Head of caudate nucleus (tissue), 42 donors: ENCODE measurements at regions not wholly inside any gene's neighbourhood (a gene's known extent, or its start where the extent isn't known, plus 50 kb on each side); places are given as distances from the start of the nearest gene placed in this dataset.
A peak's percentile ranks its signal among the peaks of the same experiment; 100 is the strongest.

ENCODE experiments used
- DNase-seq, 42 donors: peaks; one replicate each; pipeline versions ENCODE4 v3.0.0 to v3.0.0-alpha.2; 2020 to 2021; ENCODE audit warnings: mixed read lengths in 7 of 42
- intact Hi-C: fragments of 100-400 bp; cut with DNase I; formaldehyde crosslinking; loops from one replicate; pipeline ENCODE4 v1.15.0; 2022

DNA sequence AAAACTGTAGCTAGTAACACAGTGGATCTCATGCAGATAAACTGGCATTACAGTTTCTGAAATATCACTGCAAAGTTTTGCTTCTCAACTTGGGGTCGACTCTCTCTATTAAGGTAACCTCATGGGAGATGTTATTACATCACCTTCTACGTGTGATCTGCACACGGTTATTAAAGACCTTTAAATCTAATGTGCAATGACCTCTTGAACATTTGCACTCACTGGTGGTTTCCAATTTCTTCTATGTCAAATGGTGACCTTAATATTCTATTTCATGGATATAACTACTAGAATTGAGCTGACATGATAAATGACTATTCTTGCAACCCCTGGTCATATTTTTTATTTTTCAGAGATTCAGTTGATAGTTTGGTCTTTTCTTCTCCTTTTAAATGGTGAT is 191.3 kb downstream of the PPP1R3A start:
- DNase-seq, result no peak
- intact Hi-C loops, result no loop called here

DNA sequence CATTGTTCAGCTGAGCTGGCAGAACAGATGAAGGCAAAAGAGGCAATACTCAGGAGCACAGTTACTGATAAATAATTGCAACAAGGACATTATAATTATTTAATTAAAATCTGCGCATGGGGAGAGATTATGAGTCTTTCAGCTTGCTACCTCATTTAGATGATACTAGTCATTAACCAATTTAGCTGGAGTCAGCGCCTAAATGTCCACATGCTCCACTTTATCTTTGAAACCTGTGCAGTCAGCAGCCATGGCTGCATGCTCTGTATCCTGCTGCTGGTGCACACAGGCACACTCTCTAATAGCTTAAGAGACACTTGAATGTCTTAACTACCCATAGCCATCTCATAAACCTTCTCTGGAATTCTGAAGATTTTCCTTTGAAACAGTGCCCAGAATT is 196.8 kb downstream of the PPP1R3A start:
- intact Hi-C loops, result no loop called here

DNA sequence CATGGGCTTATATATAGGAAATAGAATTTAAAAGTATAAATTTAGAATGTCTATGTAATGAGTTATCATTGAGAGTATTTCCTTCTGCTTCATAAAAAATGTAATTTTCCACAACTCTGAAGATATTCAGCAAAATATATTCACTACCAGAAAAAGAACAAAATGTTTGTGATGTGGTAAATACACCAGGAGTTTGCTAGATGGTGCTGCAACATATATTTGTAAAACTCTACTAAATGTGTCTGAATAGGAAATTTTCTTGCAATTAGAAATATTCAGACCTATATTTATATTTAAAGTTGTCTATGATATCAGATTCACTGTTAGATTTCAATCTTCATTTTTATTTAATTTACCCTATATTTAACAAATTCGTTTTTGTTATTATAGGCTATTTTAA is 201.1 kb downstream of the PPP1R3A start:
- DNase-seq, result no peak
- intact Hi-C loops, result no loop called here

More for the DNA sequence above, 196.8 kb downstream of the PPP1R3A start:
- no peak for DNase-seq

DNA sequence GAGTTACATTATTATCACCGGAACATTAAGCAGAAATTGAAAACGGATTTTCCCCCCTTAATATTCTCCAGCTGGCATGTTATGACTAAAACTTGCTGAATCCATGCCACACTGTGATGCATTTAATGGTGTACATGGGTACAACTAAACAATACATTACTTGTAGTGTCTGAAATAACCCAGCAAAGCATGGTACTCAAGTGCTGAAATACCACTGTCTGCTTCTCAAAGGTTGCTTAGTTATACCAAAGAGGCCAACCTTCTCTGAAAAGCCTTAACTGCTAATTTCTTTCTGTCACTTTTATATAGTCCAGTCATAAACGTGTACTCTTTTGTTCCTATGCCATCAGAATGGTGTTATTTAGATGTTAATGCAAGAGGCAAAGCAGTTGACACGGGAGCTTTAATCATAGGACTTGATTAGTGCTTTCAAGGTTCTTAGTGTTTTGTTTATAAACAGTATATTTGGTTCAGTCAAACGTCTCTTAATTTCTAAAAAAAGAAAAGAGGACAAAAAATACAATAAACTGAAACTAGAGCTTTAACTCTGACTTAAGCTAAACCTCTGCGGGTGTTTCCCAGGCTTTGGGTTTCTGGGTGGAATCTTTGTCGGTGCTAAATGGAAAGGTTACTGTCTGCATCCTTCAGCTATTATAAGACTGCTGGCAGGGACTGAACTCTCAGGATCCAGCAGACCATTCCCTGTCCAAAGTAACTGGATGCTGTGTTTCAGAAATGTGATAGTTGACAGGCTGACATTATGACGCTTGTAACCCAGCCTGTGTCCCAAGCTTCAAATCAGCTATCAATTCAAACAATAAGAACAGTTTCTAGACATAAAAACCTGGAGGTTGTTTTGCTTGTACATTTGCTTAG is 202.6 kb downstream of the PPP1R3A start:
- intact Hi-C loops, result no loop called here
- no peak for DNase-seq

GRCh38 chr7:113715262-113715661 is 203.5 kb downstream of the PPP1R3A start:
- intact Hi-C loops, result no loop called here
- no peak for DNase-seq

DNA sequence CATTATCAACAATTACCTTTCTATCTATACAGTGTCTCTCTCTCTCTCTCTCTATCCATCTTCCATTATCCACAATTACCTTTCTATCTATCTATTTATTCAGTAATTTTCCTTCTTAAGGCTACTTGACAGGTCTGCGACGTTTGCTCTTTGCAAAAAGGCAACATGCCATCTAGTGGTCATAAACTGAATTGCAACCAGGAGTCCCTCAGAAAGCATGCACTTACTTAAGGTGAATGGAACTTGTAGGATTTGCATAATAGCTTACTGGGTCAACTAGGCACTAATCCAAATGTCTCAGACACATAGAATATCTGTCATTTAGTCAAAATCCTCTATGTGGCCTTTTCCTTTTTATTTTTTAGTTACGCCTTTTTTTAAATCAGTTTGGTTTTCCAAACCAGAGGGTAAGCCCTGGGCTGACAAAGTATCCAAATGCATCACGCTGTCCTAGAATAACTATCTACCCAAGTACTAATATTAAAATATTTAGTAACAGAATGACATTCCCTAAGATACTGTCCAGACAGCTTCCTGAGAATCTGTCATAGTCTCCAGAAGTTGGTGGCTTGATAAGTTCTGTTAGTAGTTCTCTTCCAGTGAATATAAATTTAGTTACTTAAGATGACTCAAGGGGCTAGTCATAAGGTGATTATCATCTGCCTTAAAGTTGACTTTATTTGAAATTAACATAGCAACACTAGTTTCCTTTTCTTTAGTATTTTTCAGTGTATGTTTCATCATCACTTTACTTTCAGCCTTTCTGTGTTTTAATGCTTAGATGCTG is 208.3 kb downstream of the PPP1R3A start:
- DNase-seq, result peak in 22 of 42 donors; percentile 4 to 76 (median 43)
- intact Hi-C loops, result no loop called here

DNA sequence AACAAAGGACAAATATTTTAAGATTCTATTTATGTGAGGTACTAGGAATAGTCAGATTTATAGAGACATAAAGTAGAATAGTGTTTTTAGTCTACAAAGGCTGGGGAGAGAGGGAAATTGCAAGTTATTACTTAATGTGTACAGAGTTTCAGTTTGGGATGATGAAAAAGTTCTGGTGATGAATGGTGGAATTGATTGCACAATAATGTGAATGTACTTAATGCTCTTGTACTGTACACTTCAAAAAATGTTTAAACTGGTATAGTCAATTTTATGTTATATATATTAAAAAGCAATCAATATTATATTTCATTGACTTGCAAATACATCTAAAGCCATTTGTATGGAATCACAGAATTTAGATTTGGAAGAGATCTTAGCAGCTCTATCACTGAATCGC is 213.4 kb downstream of the PPP1R3A start:
- no peak for DNase-seq
- intact Hi-C loops, result no loop called here

DNA sequence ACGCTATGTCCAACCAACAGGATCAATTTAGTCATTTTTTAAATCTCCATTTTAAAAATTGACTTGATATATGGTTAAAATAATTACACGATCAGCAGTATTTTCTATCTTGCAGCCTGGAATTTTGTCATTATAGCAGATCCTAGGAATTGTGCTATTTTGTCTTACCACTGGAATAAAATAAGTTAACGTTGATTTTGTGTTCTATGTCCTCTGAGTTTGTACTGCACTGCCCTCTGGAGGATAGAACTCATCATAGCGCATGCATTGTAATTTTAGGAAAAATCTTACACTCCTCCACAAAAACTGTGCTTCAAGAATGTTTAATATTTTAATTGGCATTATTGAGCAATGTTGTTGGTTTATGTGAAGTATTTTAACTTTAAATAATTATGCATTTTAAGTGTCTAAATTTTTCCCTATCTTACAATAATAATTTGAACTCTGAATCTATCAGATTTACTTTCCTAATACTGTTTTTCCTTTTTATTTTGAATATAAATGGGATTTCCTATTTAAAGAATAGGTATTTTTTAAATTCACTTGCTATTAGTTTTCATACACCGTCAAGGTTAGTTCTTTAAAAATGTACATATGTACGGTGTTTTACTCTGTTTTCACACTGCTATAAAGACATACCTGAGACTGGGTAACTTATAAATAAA is 220.1 kb downstream of the PPP1R3A start:
- intact Hi-C loops, result no loop called here
- peak in 15 of 42 donors; percentile 10 to 61 (median 33) for DNase-seq

DNA sequence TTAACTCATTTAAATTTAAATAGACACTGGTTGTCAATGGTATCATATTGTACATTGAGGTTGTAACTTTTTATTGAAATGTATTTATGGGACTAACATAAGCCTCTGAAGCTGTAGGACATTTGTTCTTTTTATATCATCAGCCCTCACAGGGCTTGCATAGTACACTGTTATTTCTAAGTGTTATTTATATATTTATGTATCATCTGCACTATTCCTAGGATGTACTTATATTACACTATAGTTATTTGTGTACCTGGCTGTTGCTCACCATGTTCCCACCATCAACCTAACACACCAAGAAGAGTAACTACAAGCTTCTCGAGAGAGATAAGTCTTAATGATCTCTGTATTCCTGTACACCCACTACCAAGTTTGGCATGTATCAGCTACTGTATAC is 224.7 kb downstream of the PPP1R3A start:
- intact Hi-C loops, result no loop called here
- no peak for DNase-seq

DNA sequence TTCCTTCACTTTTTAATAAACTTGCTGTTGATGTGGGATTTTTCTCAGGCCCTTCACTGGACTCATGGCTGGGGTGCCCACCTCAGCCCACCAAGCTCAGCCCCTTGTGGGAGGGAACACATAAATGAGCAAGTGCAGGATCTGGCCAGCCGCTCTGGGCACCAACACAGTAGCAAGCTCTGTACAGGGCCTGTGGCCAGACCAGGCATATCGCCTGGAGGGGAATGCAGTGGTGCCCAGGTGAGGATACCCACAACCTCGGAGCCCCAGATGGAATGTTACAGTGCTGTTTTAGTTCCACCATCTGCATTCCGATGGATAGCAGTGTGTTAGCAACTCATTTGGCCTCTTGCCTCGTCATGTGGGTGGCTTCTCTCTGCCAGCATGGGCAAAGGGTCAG is 234.6 kb downstream of the PPP1R3A start:
- intact Hi-C loops, result no loop called here
- DNase-seq, result no peak

DNA sequence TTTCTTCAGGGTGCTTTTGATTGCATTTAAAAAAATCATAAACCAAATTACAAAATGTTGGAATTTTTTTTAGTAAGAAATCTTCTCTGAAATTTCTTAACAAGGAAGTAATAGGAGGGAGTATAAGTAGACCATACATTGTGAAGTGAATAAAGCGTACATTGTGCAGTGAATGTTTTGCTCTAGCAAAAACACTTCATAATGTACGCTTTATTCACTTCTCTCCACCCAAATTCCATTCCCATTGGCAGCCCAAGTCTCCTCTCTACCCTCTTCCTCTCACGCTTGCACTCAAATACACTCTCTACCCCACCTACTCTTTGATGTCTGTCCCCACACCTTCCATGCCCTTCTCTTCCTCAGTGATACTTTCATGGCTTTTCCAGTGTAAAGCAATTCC is 241.0 kb downstream of the PPP1R3A start:
- no peak for DNase-seq
- intact Hi-C loops, result no loop called here

DNA sequence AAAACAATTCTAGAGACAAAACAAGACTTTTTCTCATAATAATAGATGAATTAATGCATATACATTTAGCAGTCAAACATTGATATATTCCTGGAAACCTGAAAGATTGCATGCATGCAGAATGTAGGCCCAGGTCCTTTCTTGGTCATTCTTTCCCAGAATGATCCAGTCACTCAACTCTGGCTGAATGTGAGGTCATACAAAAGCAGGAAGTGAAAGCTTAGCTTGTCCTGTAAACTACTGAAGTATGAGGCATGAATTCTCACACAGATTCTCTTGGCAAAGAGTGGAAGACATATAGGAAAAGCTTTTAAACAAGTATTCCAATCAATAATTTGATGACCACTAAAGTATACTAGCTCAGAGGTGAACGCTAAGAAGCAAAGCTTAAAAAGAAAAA is 253.9 kb downstream of the PPP1R3A start:
- intact Hi-C loops, result no loop called here
- no peak for DNase-seq

DNA sequence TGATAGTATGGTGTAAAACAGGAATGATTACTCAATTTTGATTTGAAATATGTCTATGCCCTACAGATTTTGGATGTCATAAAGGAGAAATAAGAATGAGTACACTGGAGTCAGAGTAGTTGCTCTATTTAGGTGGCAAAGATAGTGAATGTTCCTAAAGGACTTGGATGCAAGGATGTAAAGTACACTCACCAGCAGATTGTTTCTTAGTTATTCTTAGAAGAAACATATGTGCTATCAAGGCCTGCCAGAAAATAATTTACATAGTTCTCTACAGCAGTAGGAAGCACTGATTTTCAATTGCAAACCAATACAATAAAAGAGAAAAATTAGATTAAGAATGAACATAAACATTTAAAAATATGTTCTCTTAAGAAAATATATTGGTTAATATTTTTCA is 259.4 kb downstream of the PPP1R3A start:
- DNase-seq, result no peak

GRCh38 chr7:113657603-113658002 is 261.2 kb downstream of the PPP1R3A start:
- intact Hi-C loops, result no loop called here
- no peak for DNase-seq

More for the DNA sequence above, 259.4 kb downstream of the PPP1R3A start:
- intact Hi-C loops, result no loop called here

DNA sequence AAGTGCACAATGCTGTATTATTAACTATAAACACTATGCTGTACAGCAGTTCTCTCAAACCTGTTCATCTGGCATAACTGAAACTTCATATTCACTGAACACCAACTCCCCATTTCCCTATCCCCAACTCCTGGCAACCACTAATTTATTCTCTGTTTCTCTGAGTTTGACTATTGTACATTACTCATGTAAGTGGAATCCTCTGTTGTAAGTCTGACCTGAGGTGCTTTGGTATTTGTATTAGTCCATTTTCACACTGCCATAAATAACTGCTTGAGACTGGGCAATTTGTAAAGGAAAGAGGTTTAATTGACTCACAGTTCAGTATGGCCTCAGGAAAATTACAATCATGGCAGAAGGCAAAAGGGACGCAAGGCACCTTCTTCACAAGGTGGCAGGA is 266.3 kb downstream of the PPP1R3A start:
- intact Hi-C loops, result no loop called here
- DNase-seq, result no peak

- DNase-seq, result no peak
- intact Hi-C loops, result no loop called here
These were observed 269.3 kb downstream of the PPP1R3A start for GRCh38 chr7:113649556-113649955.

DNA sequence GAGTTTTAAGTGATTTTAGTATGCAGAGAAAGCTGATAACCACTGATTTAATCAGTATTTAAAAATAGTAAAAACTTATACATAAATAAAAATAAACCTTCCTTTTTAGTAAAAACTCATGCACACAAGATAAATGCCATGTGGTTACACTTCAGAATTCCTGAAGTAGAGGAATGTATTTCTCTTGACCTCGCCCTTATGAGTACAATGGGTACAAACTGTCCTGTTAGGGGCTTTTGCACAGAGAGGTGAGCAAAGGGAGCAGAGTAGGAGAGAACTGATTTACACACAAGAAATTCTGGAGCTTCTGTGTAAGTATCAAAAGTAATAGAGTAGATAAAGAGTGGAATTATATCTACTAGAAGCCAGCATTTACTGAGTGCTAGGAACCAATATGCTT is 279.6 kb downstream of the PPP1R3A start:
- no peak for DNase-seq
- intact Hi-C loops, result no loop called here

GRCh38 chr7:113636727-113637421 is 281.9 kb downstream of the PPP1R3A start:
- intact Hi-C loops, result no loop called here
- DNase-seq, result peak in 1 of 42 donors; percentile 4

- DNase-seq, result no peak
- intact Hi-C loops, result no loop called here
These were observed 283.3 kb downstream of the PPP1R3A start for GRCh38 chr7:113635492-113635891.
